ENCODE measurements at regions not wholly inside any gene's neighbourhood (a gene's known extent, or its start where the extent isn't known, plus 50 kb on each side); places are given as distances from the start of the nearest gene placed in this dataset. TPM values are rescaled to one million over a fixed set of nuclear protein-coding genes. Genes with fewer than 3 reads are reported as not detected.

DNA sequence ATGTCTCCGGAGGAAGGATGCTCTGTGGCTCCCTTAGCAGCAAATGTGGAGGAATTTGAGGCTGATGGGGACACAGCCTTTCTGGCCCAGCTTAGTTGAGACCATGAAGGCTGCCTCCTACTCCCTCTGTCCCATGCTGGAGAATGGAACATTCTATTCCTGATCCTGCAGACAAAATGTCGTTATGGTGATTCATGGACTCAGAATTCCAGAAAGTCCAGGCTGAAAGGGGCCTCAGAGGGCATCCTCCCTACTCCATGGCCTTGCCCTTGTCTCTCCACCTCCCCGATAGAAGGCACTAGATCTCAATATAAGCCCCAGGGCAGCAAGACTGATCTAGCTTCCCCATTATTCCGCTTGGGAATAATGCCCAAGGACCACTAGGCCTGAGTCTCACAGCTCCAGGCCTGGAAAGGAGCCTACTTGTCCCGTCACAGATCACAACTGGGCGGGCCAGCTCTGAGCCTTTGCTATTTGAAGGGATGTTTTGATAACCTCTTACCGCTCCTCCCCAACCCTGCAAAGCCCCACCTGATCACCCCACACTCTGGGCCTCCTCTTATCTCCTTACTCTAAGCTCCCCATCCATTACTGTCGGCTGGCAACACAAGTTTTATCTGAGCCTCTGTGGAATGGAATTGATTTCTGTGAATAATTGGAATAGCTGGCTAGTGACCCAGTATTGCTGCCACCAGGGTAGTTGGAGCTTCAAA lies 52.8 kb upstream of the TRABD2B start:
- TF ChIP-seq POLR2A (IDR thresholded peaks at IDR 0.05), result no peak
- TF ChIP-seq, protein P1, sequence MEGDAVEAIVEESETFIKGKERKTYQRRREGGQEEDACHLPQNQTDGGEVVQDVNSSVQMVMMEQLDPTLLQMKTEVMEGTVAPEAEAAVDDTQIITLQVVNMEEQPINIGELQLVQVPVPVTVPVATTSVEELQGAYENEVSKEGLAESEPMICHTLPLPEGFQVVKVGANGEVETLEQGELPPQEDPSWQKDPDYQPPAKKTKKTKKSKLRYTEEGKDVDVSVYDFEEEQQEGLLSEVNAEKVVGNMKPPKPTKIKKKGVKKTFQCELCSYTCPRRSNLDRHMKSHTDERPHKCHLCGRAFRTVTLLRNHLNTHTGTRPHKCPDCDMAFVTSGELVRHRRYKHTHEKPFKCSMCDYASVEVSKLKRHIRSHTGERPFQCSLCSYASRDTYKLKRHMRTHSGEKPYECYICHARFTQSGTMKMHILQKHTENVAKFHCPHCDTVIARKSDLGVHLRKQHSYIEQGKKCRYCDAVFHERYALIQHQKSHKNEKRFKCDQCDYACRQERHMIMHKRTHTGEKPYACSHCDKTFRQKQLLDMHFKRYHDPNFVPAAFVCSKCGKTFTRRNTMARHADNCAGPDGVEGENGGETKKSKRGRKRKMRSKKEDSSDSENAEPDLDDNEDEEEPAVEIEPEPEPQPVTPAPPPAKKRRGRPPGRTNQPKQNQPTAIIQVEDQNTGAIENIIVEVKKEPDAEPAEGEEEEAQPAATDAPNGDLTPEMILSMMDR (IDR thresholded peaks at IDR 0.05), result no peak
- no peak for TF ChIP-seq POLR2AphosphoS5 (IDR thresholded peaks at IDR 0.05; ENCODE audit: insufficient read depth in 1 of 2, low read depth in 1 of 2)
- no peaks in the 10 kb centered on the region for H3K36me3 ChIP-seq
- no peaks in the 10 kb centered on the region for H3K9me3 ChIP-seq
- no peak for DNase-seq (ENCODE audit: extremely low spot score in 2 of 2)
- H3K4me3 ChIP-seq, result no peak overlapping the region
- no peaks in the 10 kb centered on the region for H3K27me3 ChIP-seq
- H3K4me1 ChIP-seq, result peaks cover 14% of the 10 kb centered on the region
- intact Hi-C loops (cut with DNase I), result loop anchor here (10.0 kb wide), 1 partner anchor 265 kb away; no protein-coding TSS in a partner anchor
- no peak overlapping the region for H3K27ac ChIP-seq

DNA sequence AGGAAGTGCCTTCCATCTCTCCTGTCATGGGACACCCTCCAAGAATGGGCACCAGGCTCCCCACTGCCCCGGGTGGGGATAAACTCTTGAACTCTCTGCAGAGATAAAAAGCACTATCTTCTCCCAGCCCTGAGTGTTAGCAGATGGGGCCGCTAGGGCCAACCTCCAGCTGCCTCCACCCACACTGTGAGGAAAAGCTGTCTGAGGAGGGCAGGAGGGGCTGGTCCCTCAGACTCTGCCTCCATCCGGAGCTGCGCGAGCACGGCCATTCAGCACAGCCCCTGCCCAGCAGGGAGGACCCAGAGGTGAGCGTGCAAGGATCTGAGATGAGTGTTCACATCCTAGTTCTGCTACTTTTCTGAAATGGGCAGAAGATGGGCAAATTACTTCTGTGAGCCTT lies 51.8 kb upstream of the TRABD2B start:
- TF ChIP-seq POLR2AphosphoS5 (IDR thresholded peaks at IDR 0.05; ENCODE audit: insufficient read depth in 1 of 2, low read depth in 1 of 2) (no peak), POLR2A (IDR thresholded peaks at IDR 0.05) (no peak)
- TF ChIP-seq, protein P1 (IDR thresholded peaks at IDR 0.05), result no peak
- Histone ChIP-seq H3K4me3 (no peak overlapping the region), H3K9me3 (no peaks in the 10 kb centered on the region), H3K36me3 (no peaks in the 10 kb centered on the region), H3K27me3 (no peaks in the 10 kb centered on the region), H3K27ac (no peak overlapping the region), H3K4me1 (peaks cover 14% of the 10 kb centered on the region)
- no peak for DNase-seq (ENCODE audit: extremely low spot score in 2 of 2)
- intact Hi-C loops (cut with DNase I), result no loop called here

DNA sequence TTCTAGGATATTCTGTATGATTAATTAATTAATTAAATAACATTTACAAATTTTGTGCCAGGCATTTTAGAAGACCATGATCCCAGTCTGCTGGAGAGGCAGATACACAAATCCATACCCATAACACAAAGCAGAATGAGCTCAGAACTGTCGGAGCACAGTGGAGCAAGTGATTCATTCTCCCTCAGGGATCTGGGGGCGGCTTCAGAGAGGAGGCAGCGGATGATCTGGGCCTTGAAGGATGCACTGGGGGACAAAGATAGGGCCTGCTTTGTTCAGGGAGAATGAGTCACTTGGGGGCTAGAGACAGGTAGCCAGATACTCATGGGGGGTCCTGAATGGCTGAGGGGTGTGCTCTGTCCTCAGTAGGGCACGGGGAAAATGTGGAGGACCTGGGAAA lies 50.9 kb upstream of the TRABD2B start:
- H3K4me1 ChIP-seq, result peaks cover 8% of the 10 kb centered on the region
- H3K4me3 ChIP-seq, result no peak overlapping the region
- H3K9me3 ChIP-seq, result no peaks in the 10 kb centered on the region
- TF ChIP-seq POLR2A (IDR thresholded peaks at IDR 0.05) (no peak), POLR2AphosphoS5 (IDR thresholded peaks at IDR 0.05; ENCODE audit: insufficient read depth in 1 of 2, low read depth in 1 of 2) (no peak)
- TF ChIP-seq, protein P1 (IDR thresholded peaks at IDR 0.05), result no peak
- DNase-seq (ENCODE audit: extremely low spot score in 2 of 2), result no peak
- H3K27me3 ChIP-seq, result no peaks in the 10 kb centered on the region
- intact Hi-C loops (cut with DNase I), result no loop called here
- H3K27ac ChIP-seq, result no peak overlapping the region
- H3K36me3 ChIP-seq, result no peaks in the 10 kb centered on the region

DNA sequence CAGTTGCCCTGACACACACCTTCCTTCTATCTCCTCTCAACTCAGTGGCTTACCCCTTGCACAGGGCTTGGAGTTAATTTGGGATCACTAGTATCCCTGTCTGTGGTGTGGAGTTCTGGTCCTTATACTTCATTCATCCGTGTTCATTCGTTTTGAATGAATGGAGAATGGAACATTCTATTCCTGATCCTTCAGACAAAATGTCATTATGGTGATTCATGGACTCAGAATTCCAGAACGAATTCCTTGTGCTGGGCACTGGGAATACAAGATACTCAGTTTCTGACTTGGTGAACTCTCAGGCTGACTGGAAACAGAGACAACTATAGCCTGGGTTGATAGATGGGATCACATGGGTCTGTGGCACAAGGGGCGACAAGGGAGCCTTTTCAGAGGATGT lies 49.9 kb upstream of the TRABD2B start:
- H3K27ac ChIP-seq, result no peak overlapping the region
- DNase-seq (ENCODE audit: extremely low spot score in 2 of 2), result no peak

More for the DNA sequence above, 49.9 kb upstream of the TRABD2B start:
- TF ChIP-seq POLR2AphosphoS5 (IDR thresholded peaks at IDR 0.05; ENCODE audit: insufficient read depth in 1 of 2, low read depth in 1 of 2) (no peak), POLR2A (IDR thresholded peaks at IDR 0.05) (no peak)
- TF ChIP-seq, protein P1 (IDR thresholded peaks at IDR 0.05), result no peak
- Histone ChIP-seq H3K9me3 (no peaks in the 10 kb centered on the region), H3K4me1 (no peaks in the 10 kb centered on the region), H3K36me3 (no peaks in the 10 kb centered on the region), H3K4me3 (no peak overlapping the region), H3K27me3 (no peaks in the 10 kb centered on the region)
- intact Hi-C loops (cut with DNase I), result no loop called here

Small RNA genes lying in the stretch of these regions (small RNA-seq; reads per million reads assigned to genes)
- not detected for gene CYP46A4P

Data from vagina (tissue), 2 donors.